Mesenchymal stem cell (in vitro differentiated cells and primary cell): ENCODE measurements at regions not wholly inside any gene's neighbourhood (a gene's known extent, or its start where the extent isn't known, plus 50 kb on each side); places are given as distances from the start of the nearest gene placed in this dataset.

Experiments used
- DNase-seq: peaks from one replicate; pipeline ENCODE4 v3.0.0-alpha.2; 2013
- H2AFZ ChIP-seq: one replicate; pipeline ENCODE4 v1.6.1; 2013; ENCODE audit warnings: low read depth, mild to moderate bottlenecking, control low read depth, inconsistent platforms, low read length, moderate library complexity
- H2AK5ac ChIP-seq: 2 replicates; pipeline ENCODE4 v1.6.1; 2013; ENCODE audit warnings: low read length, moderate library complexity, mild to moderate bottlenecking, inconsistent platforms; ENCODE audit not compliant: severe bottlenecking
- H2BK120ac ChIP-seq: one replicate; pipeline ENCODE4 v1.6.1; 2013; ENCODE audit warnings: low read depth, mild to moderate bottlenecking, inconsistent platforms, low read length, moderate library complexity
- H2BK12ac ChIP-seq, 2 experiments: one replicate each; pipeline ENCODE4 v1.6.1; 2013; ENCODE audit warnings: inconsistent platforms in 2 of 2, low read length in 2 of 2, mild to moderate bottlenecking in 2 of 2, moderate library complexity in 2 of 2, control low read depth in 1 of 2
- H2BK15ac ChIP-seq: one replicate; pipeline ENCODE4 v1.6.1; 2013; ENCODE audit warnings: mild to moderate bottlenecking, low read depth, inconsistent platforms; ENCODE audit not compliant: poor library complexity, severe bottlenecking
- H2BK5ac ChIP-seq: 2 replicates; pipeline ENCODE4 v1.6.1; 2013; ENCODE audit warnings: low read depth, mild to moderate bottlenecking, low read length, control low read depth, inconsistent platforms; ENCODE audit not compliant: poor library complexity, severe bottlenecking
- H3K14ac ChIP-seq, 2 experiments: one replicate each; pipeline ENCODE4 v1.6.1; 2013; ENCODE audit warnings: inconsistent platforms in 2 of 2, low read length in 2 of 2, control low read depth in 1 of 2, mild to moderate bottlenecking in 1 of 2, moderate library complexity in 1 of 2
- H3K18ac ChIP-seq, 2 experiments: one replicate each; pipeline ENCODE4 v1.6.1; 2013; ENCODE audit warnings: inconsistent platforms in 2 of 2, low read length in 2 of 2, control low read depth in 1 of 2, low read depth in 1 of 2, mild to moderate bottlenecking in 1 of 2
- H3K23ac ChIP-seq, 2 experiments: one replicate each; pipeline ENCODE4 v1.6.1; 2013; ENCODE audit warnings: inconsistent platforms in 2 of 2, low read length in 2 of 2, mild to moderate bottlenecking in 2 of 2, moderate library complexity in 2 of 2, control low read depth in 1 of 2
- H3K27ac ChIP-seq: 2 replicates; pipeline ENCODE4 v1.5.1; 2013; ENCODE audit warnings: mild to moderate bottlenecking, moderate library complexity, low read length, control low read depth, inconsistent platforms; ENCODE audit not compliant: poor library complexity, severe bottlenecking
- H3K27me3 ChIP-seq, 2 experiments: 2 replicates each; pipeline versions ENCODE4 v1.6.1 to v1.7.0; 2013; ENCODE audit warnings: low read length in 2 of 2, mild to moderate bottlenecking in 2 of 2, moderate library complexity in 2 of 2, control low read depth in 1 of 2, inconsistent platforms in 1 of 2; ENCODE audit not compliant: control insufficient read depth in 1 of 2, insufficient read depth in 1 of 2
- H3K36me3 ChIP-seq, 2 experiments: 2 replicates each; pipeline versions ENCODE4 v1.6.1 to v1.7.0; 2013; ENCODE audit warnings: low read length in 2 of 2, control low read depth in 1 of 2, inconsistent platforms in 1 of 2, low read depth in 1 of 2, mild to moderate bottlenecking in 1 of 2; ENCODE audit not compliant: insufficient read depth in 2 of 2, control insufficient read depth in 1 of 2
- H3K4ac ChIP-seq, 2 experiments: one replicate each; pipeline ENCODE4 v1.6.1; 2013; ENCODE audit warnings: inconsistent platforms in 2 of 2, low read length in 2 of 2, mild to moderate bottlenecking in 2 of 2, moderate library complexity in 2 of 2, control low read depth in 1 of 2, low read depth in 1 of 2
- H3K4me1 ChIP-seq: 2 replicates; pipeline ENCODE4 v1.6.1; 2013; ENCODE audit warnings: low read depth, low read length, control low read depth; ENCODE audit not compliant: control insufficient read depth, insufficient read depth
- H3K4me2 ChIP-seq: 2 replicates; pipeline ENCODE4 v1.6.1; 2013; ENCODE audit warnings: low read length, mild to moderate bottlenecking, inconsistent platforms; ENCODE audit not compliant: poor library complexity, severe bottlenecking
- H3K4me3 ChIP-seq, 2 experiments: 2 replicates each; pipeline versions ENCODE4 v1.5.1 to v1.7.0; 2013; ENCODE audit warnings: low read length in 2 of 2, mild to moderate bottlenecking in 2 of 2, control low read depth in 1 of 2, low read depth in 1 of 2; ENCODE audit not compliant: insufficient read depth in 1 of 2
- H3K79me1 ChIP-seq: replicated peaks from 2 replicates; pipeline ENCODE4 v1.6.1; 2013; ENCODE audit warnings: mild to moderate bottlenecking, control low read depth, low read length, inconsistent platforms; ENCODE audit not compliant: poor library complexity, severe bottlenecking
- H3K9ac ChIP-seq: 2 replicates; pipeline ENCODE4 v1.7.0; 2013; ENCODE audit warnings: mild to moderate bottlenecking, low read length, moderate library complexity
- H3K9me3 ChIP-seq: 2 replicates; pipeline ENCODE4 v1.7.0; 2013; ENCODE audit warnings: mild to moderate bottlenecking, low read length; ENCODE audit not compliant: control insufficient read depth
- H4K8ac ChIP-seq: one replicate; pipeline ENCODE4 v1.6.1; 2013; ENCODE audit warnings: inconsistent platforms, mild to moderate bottlenecking, low read length, moderate library complexity
- H4K91ac ChIP-seq: one replicate; pipeline ENCODE4 v1.6.1; 2013; ENCODE audit warnings: mild to moderate bottlenecking, low read length, inconsistent platforms
- WGBS: methylation state at CpG from one replicate; pipeline ENCODE4 v1.1.7; 2013; ENCODE audit warnings: mixed read lengths; 5-methylcytosine and 5-hydroxymethylcytosine counted together

DNA sequence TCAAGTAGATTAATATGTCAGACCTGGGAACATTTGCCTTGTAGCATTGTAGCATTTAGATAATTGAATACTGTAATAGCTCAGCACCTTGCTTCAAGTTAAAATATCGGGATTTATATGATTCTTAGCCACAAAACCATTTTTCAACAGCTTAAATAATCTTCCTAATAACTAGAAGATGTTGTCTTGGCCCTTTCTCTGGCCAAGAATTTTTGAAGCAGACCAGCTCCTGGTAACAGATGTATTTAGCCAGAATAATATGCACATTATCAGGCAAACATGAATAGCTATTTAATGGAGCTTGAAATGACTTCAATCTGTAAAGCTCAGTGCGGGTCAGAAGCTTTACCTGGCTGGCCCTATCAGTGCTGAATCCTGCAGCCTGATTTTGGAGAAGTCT lies 913.1 kb downstream of the AACS start:
- no peak overlapping the region for H3K9ac ChIP-seq
- no peak overlapping the region for H3K4me2 ChIP-seq
- peaks cover 2% of the 10 kb centered on the region for H3K9me3 ChIP-seq
- H3K23ac ChIP-seq: no peak overlapping the region
- H3K4me3 ChIP-seq: no peak overlapping the region
- H2BK12ac ChIP-seq: no peak overlapping the region
- DNase-seq: no peak
- no peak overlapping the region for H3K4ac ChIP-seq
- WGBS: 36% methylated on average over 2 of the region's 2 CpGs
- peaks cover 3% of the 10 kb centered on the region for H3K4me1 ChIP-seq
- H2AFZ ChIP-seq: no peak overlapping the region
- no peaks in the 10 kb centered on the region for H3K79me1 ChIP-seq
- no peak overlapping the region for H2BK120ac ChIP-seq
- H3K36me3 ChIP-seq: no peaks in the 10 kb centered on the region
- no peaks in the 10 kb centered on the region for H3K27me3 ChIP-seq
- H2BK15ac ChIP-seq: no peak overlapping the region
- H4K8ac ChIP-seq: no peak overlapping the region
- H3K27ac ChIP-seq: no peak overlapping the region
- no peak overlapping the region for H4K91ac ChIP-seq
- no peak overlapping the region for H2BK5ac ChIP-seq
- H3K18ac ChIP-seq: no peak overlapping the region
- no peak overlapping the region for H2AK5ac ChIP-seq
- H3K14ac ChIP-seq: no peak overlapping the region

DNA sequence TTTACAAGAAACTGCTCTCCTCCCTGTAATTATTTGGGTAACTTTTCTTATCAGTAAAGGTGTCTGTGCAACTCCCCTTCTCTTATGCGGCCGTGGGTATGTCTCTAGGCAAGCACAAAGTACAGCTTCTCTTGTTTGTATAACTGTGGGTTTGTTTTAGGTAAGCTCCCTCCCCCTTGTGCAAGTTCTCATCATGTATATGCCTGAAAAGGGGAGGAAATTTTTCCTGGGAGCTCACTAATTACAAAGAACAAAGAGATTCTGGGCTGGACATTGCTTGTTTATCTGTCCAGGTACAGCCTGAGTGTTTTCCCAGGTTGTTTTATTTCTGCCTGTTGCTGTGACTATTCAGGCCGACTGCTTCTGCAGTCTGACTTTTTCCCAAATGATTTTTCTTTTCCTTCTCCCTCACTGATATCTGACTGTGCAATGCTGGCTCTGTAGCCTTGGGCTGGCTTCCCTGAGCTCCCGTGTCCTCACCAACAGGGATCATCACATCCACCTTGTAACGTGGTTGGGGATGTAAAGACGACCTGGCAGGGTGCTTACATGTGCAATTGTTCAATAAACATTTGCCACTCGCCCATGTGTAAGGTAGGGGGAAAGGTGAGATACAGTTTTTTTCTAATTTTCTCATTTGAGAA lies 916.5 kb downstream of the AACS start:
- H3K36me3 ChIP-seq: no peaks in the 10 kb centered on the region
- no peak for DNase-seq
- no peak overlapping the region for H2BK15ac ChIP-seq
- H3K4me1 ChIP-seq: peaks cover 9% of the 10 kb centered on the region
- no peak overlapping the region for H2AK5ac ChIP-seq
- no peaks in the 10 kb centered on the region for H3K27me3 ChIP-seq
- no peak overlapping the region for H3K14ac ChIP-seq
- H2BK120ac ChIP-seq: no peak overlapping the region
- H4K8ac ChIP-seq: no peak overlapping the region
- no peaks in the 10 kb centered on the region for H3K79me1 ChIP-seq
- H3K27ac ChIP-seq: no peak overlapping the region
- H3K4me2 ChIP-seq: no peak overlapping the region
- H4K91ac ChIP-seq: no peak overlapping the region
- no peak overlapping the region for H2AFZ ChIP-seq
- no peak overlapping the region for H2BK12ac ChIP-seq
- 75% methylated on average over 3 of the region's 7 CpGs for WGBS
- no peak overlapping the region for H3K4ac ChIP-seq
- peaks cover 2% of the 10 kb centered on the region for H3K9me3 ChIP-seq
- no peak overlapping the region for H3K18ac ChIP-seq
- no peak overlapping the region for H3K9ac ChIP-seq
- H2BK5ac ChIP-seq: no peak overlapping the region
- no peak overlapping the region for H3K4me3 ChIP-seq
- no peak overlapping the region for H3K23ac ChIP-seq

DNA sequence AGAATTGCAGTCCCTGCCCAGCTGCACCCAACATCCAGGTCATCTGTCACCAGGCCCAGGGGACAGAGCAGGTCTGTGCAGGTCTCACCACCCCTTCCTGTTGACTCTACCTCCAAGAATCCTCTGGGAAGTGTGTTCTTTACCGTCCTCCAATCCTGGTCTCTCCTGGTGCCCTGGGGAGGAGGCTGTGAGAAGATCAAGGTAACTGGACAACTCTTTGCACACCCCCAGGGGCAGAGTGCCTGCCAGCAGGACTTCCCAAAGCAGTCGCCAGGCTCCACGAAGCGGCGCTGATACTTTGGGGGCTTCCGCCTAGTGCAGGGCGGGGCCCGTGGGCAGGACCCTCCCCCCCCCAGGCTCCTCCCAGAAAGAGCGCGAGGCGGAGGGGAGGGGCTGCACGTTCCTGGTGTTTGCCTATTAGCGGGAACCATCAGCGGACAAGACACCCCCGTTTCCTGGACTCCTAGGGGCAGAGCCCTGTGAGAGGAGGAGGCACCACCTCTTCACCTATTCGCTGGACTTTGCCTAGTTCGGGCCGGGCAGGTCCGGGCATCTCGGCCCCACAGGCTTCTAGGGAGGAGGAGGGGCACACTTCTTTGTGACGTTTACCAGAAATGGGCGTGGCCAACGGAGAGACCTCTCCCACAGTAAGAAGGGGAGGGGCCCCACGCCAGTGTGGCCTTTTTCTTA lies 918.0 kb downstream of the AACS start:
- Histone ChIP-seq H3K27ac (no peak overlapping the region), H4K8ac (no peak overlapping the region), H3K4me2 (peak overlapping the region; percentile 67), H3K36me3 (no peaks in the 10 kb centered on the region), H2AK5ac (no peak overlapping the region), H3K14ac (no peak overlapping the region), H3K9me3 (no peaks in the 10 kb centered on the region), H3K4ac (no peak overlapping the region), H4K91ac (no peak overlapping the region), H3K4me3 (peak overlapping the region in 1 of 2 experiments; percentile 50), H2BK120ac (no peak overlapping the region), H3K23ac (no peak overlapping the region), H2BK12ac (no peak overlapping the region), H3K27me3 (no peaks in the 10 kb centered on the region), H3K18ac (no peak overlapping the region), H2BK5ac (no peak overlapping the region), H3K79me1 (no peaks in the 10 kb centered on the region), H3K4me1 (peaks cover 9% of the 10 kb centered on the region), H3K9ac (no peak overlapping the region), H2BK15ac (no peak overlapping the region), H2AFZ (no peak overlapping the region)
- DNase-seq: no peak
- WGBS: 1% methylated on average over 22 of the region's 24 CpGs

DNA sequence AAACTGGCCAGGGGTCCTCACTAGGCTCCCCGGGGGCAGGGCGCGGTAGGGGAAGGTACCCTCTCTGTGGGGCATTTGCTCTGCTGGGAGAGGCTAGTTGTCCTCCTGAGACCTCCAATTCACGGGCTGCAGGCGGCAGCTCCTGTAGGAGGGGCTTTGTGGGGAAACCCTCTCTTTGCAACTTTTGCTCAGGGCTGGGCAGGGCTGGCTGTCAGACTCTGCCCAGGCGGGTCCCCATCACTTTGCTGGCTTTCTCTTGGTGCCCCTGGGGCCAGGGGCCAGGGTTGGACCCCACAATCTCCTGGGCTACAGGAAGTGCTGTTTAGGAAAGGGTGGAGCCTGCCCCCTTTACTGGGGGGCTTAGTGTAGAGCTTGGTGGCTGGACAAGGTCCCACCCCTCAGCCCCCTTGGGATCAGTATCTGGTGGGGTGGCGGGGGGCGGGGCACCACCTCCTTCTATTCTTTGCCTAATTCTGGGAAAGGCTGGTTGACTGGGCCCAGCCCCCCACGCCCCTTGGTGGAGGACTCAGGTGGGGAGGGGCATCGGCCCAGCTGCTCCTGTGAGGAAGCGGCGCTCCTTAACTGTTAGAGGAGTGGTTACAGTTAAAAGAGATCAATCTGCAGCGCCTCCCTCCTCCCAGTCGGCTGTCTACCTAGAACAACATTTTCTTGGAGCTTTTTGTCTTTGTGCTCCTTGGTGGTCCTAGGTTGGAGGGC lies 918.7 kb downstream of the AACS start:
- Histone ChIP-seq H3K79me1 (no peaks in the 10 kb centered on the region), H3K9ac (no peak overlapping the region), H3K23ac (no peak overlapping the region), H3K27ac (no peak overlapping the region), H3K4me2 (peak overlapping the region; percentile 67), H2AK5ac (no peak overlapping the region), H3K4me3 (peak overlapping the region in 1 of 2 experiments; percentile 50), H3K27me3 (no peaks in the 10 kb centered on the region), H2BK120ac (no peak overlapping the region), H4K91ac (no peak overlapping the region), H3K14ac (no peak overlapping the region), H3K4ac (no peak overlapping the region), H3K4me1 (peaks cover 9% of the 10 kb centered on the region), H2BK15ac (no peak overlapping the region), H3K36me3 (no peaks in the 10 kb centered on the region), H4K8ac (no peak overlapping the region), H3K9me3 (no peaks in the 10 kb centered on the region), H2BK5ac (no peak overlapping the region), H3K18ac (no peak overlapping the region), H2AFZ (no peak overlapping the region), H2BK12ac (no peak overlapping the region)
- DNase-seq: no peak
- 2% methylated on average over 10 of the region's 14 CpGs for WGBS
